ENCODE measurements at regions not wholly inside any gene's neighbourhood (a gene's known extent, or its start where the extent isn't known, plus 50 kb on each side); places are given as distances from the start of the nearest gene placed in this dataset.

DNA sequence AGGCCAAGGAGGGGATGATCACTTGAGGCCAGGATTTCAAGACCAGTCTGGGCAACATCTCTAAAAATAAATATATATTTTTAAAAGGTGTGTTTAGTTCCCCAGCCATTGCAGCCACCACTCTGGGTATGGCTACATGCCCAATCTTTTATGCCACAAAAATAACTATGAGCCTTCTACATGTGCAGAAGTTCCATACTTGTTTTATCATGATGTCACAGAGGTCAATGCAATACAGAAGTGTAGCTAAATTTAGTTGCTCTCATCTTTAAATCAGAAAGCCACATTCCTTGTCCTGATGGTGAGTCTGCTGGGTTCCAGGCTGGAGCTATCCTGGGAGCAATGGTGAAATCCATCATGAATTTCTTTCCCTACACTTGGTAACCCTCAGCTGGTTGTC is 436.3 kb downstream of the DYNC2H1 start:
- H3K27me3 ChIP-seq (ENCODE audit: control insufficient read depth, insufficient read depth, low read length), result no peaks in the 10 kb centered on the region
- no peaks in the 10 kb centered on the region; the same call in 1 of the 2 replicates for H3K9me3 ChIP-seq (ENCODE audit: control insufficient read depth, insufficient read depth, low read length)
- no peaks in the 10 kb centered on the region for H3K4me1 ChIP-seq (ENCODE audit: control insufficient read depth, insufficient read depth, low read length)
- no peaks in the 10 kb centered on the region for H3K36me3 ChIP-seq (ENCODE audit: control insufficient read depth, insufficient read depth, low read length)
- no peak for DNase-seq (ENCODE audit: low read depth, low spot score)
- H3K27ac ChIP-seq (ENCODE audit: low read length), result no peak overlapping the region
- no peak overlapping the region for H3K4me3 ChIP-seq (ENCODE audit: low read length)

GRCh38 chr11:103546236-103546635 is 437.0 kb downstream of the DYNC2H1 start:
- Histone ChIP-seq H3K36me3 (ENCODE audit: control insufficient read depth, insufficient read depth, low read length) (no peaks in the 10 kb centered on the region), H3K27me3 (ENCODE audit: control insufficient read depth, insufficient read depth, low read length) (no peaks in the 10 kb centered on the region), H3K27ac (ENCODE audit: low read length) (no peak overlapping the region), H3K4me3 (ENCODE audit: low read length) (no peak overlapping the region), H3K4me1 (ENCODE audit: control insufficient read depth, insufficient read depth, low read length) (no peaks in the 10 kb centered on the region), H3K9me3 (ENCODE audit: control insufficient read depth, insufficient read depth, low read length) (no peaks in the 10 kb centered on the region; the same call in 1 of the 2 replicates)
- DNase-seq (ENCODE audit: low read depth, low spot score), result no peak
- no CpG with 5 or more reads among the region's 2 CpGs for WGBS (ENCODE audit: insufficient coverage, insufficient read length)

DNA sequence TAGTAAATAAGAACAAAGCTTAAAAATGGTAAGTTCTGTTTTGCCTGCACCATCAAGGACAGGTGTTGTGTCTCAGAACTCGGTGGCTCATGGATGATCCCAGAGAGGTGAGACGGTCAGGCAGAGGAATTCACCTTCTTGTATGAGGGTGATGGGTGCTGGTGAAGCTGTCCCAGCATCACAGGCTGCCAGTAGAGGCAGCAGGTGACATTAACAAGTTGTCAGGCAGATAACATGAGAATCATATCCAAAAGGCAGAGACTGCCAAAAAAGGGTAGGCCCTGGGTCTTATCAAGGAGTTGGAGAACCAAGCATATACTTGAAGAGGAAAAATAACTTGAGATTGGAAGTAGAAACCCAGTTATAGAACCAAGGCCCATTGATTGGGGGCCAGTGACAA is 437.8 kb downstream of the DYNC2H1 start:
- H3K4me3 ChIP-seq (ENCODE audit: low read length), result no peak overlapping the region
- no peaks in the 10 kb centered on the region for H3K27me3 ChIP-seq (ENCODE audit: control insufficient read depth, insufficient read depth, low read length)
- DNase-seq (ENCODE audit: low read depth, low spot score), result no peak
- no peak overlapping the region for H3K27ac ChIP-seq (ENCODE audit: low read length)
- H3K4me1 ChIP-seq (ENCODE audit: control insufficient read depth, insufficient read depth, low read length), result no peaks in the 10 kb centered on the region
- no peaks in the 10 kb centered on the region for H3K9me3 ChIP-seq (ENCODE audit: control insufficient read depth, insufficient read depth, low read length)
- no CpG with 5 or more reads among the region's 2 CpGs for WGBS (ENCODE audit: insufficient coverage, insufficient read length)
- no peaks in the 10 kb centered on the region for H3K36me3 ChIP-seq (ENCODE audit: control insufficient read depth, insufficient read depth, low read length)

- DNase-seq (ENCODE audit: low read depth, low spot score), result no peak
These were observed 438.5 kb downstream of the DYNC2H1 start for GRCh38 chr11:103547691-103548090.

GRCh38 chr11:103548838-103549237 is 439.6 kb downstream of the DYNC2H1 start:
- Histone ChIP-seq H3K27me3 (ENCODE audit: control insufficient read depth, insufficient read depth, low read length) (no peaks in the 10 kb centered on the region), H3K4me3 (ENCODE audit: low read length) (no peak overlapping the region), H3K9me3 (ENCODE audit: control insufficient read depth, insufficient read depth, low read length) (no peaks in the 10 kb centered on the region), H3K27ac (ENCODE audit: low read length) (no peak overlapping the region), H3K36me3 (ENCODE audit: control insufficient read depth, insufficient read depth, low read length) (no peaks in the 10 kb centered on the region), H3K4me1 (ENCODE audit: control insufficient read depth, insufficient read depth, low read length) (no peaks in the 10 kb centered on the region)
- no CpG with 5 or more reads among the region's 1 CpG for WGBS (ENCODE audit: insufficient coverage, insufficient read length)
- no peak for DNase-seq (ENCODE audit: low read depth, low spot score)

More at GRCh38 chr11:103547691-103548090, 438.5 kb downstream of the DYNC2H1 start:
- H3K4me3 ChIP-seq (ENCODE audit: low read length), result no peak overlapping the region
- H3K36me3 ChIP-seq (ENCODE audit: control insufficient read depth, insufficient read depth, low read length), result no peaks in the 10 kb centered on the region
- H3K27ac ChIP-seq (ENCODE audit: low read length), result no peak overlapping the region
- H3K27me3 ChIP-seq (ENCODE audit: control insufficient read depth, insufficient read depth, low read length), result no peaks in the 10 kb centered on the region
- H3K4me1 ChIP-seq (ENCODE audit: control insufficient read depth, insufficient read depth, low read length), result no peaks in the 10 kb centered on the region
- no CpG with 5 or more reads among the region's 5 CpGs for WGBS (ENCODE audit: insufficient coverage, insufficient read length)
- no peaks in the 10 kb centered on the region for H3K9me3 ChIP-seq (ENCODE audit: control insufficient read depth, insufficient read depth, low read length)

- H3K4me1 ChIP-seq (ENCODE audit: control insufficient read depth, insufficient read depth, low read length), result no peaks in the 10 kb centered on the region
- H3K36me3 ChIP-seq (ENCODE audit: control insufficient read depth, insufficient read depth, low read length), result no peaks in the 10 kb centered on the region
- DNase-seq (ENCODE audit: low read depth, low spot score), result no peak
- no peaks in the 10 kb centered on the region for H3K9me3 ChIP-seq (ENCODE audit: control insufficient read depth, insufficient read depth, low read length)
- WGBS (ENCODE audit: insufficient coverage, insufficient read length), result no CpG with 5 or more reads among the region's 1 CpG
- no peak overlapping the region for H3K4me3 ChIP-seq (ENCODE audit: low read length)
- no peaks in the 10 kb centered on the region for H3K27me3 ChIP-seq (ENCODE audit: control insufficient read depth, insufficient read depth, low read length)
- H3K27ac ChIP-seq (ENCODE audit: low read length), result no peak overlapping the region
These were observed 441.6 kb downstream of the DYNC2H1 start for GRCh38 chr11:103550811-103551210.

GRCh38 chr11:103552086-103552485 is 442.9 kb downstream of the DYNC2H1 start:
- Histone ChIP-seq H3K9me3 (ENCODE audit: control insufficient read depth, insufficient read depth, low read length) (no peaks in the 10 kb centered on the region), H3K27ac (ENCODE audit: low read length) (no peak overlapping the region), H3K27me3 (ENCODE audit: control insufficient read depth, insufficient read depth, low read length) (no peaks in the 10 kb centered on the region), H3K4me1 (ENCODE audit: control insufficient read depth, insufficient read depth, low read length) (no peaks in the 10 kb centered on the region), H3K4me3 (ENCODE audit: low read length) (no peak overlapping the region), H3K36me3 (ENCODE audit: control insufficient read depth, insufficient read depth, low read length) (no peaks in the 10 kb centered on the region)
- no CpG with 5 or more reads among the region's 5 CpGs for WGBS (ENCODE audit: insufficient coverage, insufficient read length)
- no peak for DNase-seq (ENCODE audit: low read depth, low spot score)

GRCh38 chr11:103556171-103556570 is 446.9 kb downstream of the DYNC2H1 start:
- Histone ChIP-seq H3K27me3 (ENCODE audit: control insufficient read depth, insufficient read depth, low read length) (no peaks in the 10 kb centered on the region), H3K36me3 (ENCODE audit: control insufficient read depth, insufficient read depth, low read length) (no peaks in the 10 kb centered on the region), H3K4me1 (ENCODE audit: control insufficient read depth, insufficient read depth, low read length) (no peaks in the 10 kb centered on the region), H3K9me3 (ENCODE audit: control insufficient read depth, insufficient read depth, low read length) (no peaks in the 10 kb centered on the region), H3K4me3 (ENCODE audit: low read length) (no peak overlapping the region), H3K27ac (ENCODE audit: low read length) (no peak overlapping the region)
- no peak for DNase-seq (ENCODE audit: low read depth, low spot score)
- no CpG with 5 or more reads among the region's 3 CpGs for WGBS (ENCODE audit: insufficient coverage, insufficient read length)

GRCh38 chr11:103566116-103566515 is 456.9 kb downstream of the DYNC2H1 start:
- Histone ChIP-seq H3K4me1 (ENCODE audit: control insufficient read depth, insufficient read depth, low read length) (no peaks in the 10 kb centered on the region), H3K36me3 (ENCODE audit: control insufficient read depth, insufficient read depth, low read length) (no peaks in the 10 kb centered on the region), H3K4me3 (ENCODE audit: low read length) (no peak overlapping the region), H3K27me3 (ENCODE audit: control insufficient read depth, insufficient read depth, low read length) (no peaks in the 10 kb centered on the region; the same call in 1 of the 2 replicates), H3K27ac (ENCODE audit: low read length) (no peak overlapping the region), H3K9me3 (ENCODE audit: control insufficient read depth, insufficient read depth, low read length) (no peaks in the 10 kb centered on the region)
- DNase-seq (ENCODE audit: low read depth, low spot score), result no peak
- WGBS (ENCODE audit: insufficient coverage, insufficient read length), result no CpG with 5 or more reads among the region's 4 CpGs

- Histone ChIP-seq H3K4me3 (ENCODE audit: low read length) (no peak overlapping the region), H3K9me3 (ENCODE audit: control insufficient read depth, insufficient read depth, low read length) (no peaks in the 10 kb centered on the region), H3K4me1 (ENCODE audit: control insufficient read depth, insufficient read depth, low read length) (peaks cover 2% of the 10 kb centered on the region; the same call in 1 of the 2 replicates), H3K27ac (ENCODE audit: low read length) (no peak overlapping the region), H3K36me3 (ENCODE audit: control insufficient read depth, insufficient read depth, low read length) (no peaks in the 10 kb centered on the region), H3K27me3 (ENCODE audit: control insufficient read depth, insufficient read depth, low read length) (no peaks in the 10 kb centered on the region)
- WGBS (ENCODE audit: insufficient coverage, insufficient read length), result no CpG with 5 or more reads among the region's 2 CpGs
- no peak for DNase-seq (ENCODE audit: low read depth, low spot score)
These were observed 454.7 kb upstream of the DDI1 start for GRCh38 chr11:103581760-103582159.

GRCh38 chr11:103582351-103582909 is 454.0 kb upstream of the DDI1 start:
- Histone ChIP-seq H3K27ac (ENCODE audit: low read length) (no peak overlapping the region), H3K27me3 (ENCODE audit: control insufficient read depth, insufficient read depth, low read length) (no peaks in the 10 kb centered on the region), H3K4me3 (ENCODE audit: low read length) (no peak overlapping the region), H3K36me3 (ENCODE audit: control insufficient read depth, insufficient read depth, low read length) (no peaks in the 10 kb centered on the region), H3K4me1 (ENCODE audit: control insufficient read depth, insufficient read depth, low read length) (peaks cover 2% of the 10 kb centered on the region; the same call in 1 of the 2 replicates), H3K9me3 (ENCODE audit: control insufficient read depth, insufficient read depth, low read length) (no peaks in the 10 kb centered on the region)
- WGBS (ENCODE audit: insufficient coverage, insufficient read length), result no CpG with 5 or more reads among the region's 4 CpGs
- DNase-seq (ENCODE audit: low read depth, low spot score), result no peak

All from iPS DF 6.9 (cell line).